ENCODE measurements at regions not wholly inside any gene's neighbourhood (a gene's known extent, or its start where the extent isn't known, plus 50 kb on each side); places are given as distances from the start of the nearest gene placed in this dataset.

- Histone ChIP-seq H3K4me3 (no peak overlapping the region), H3K9me3 (ENCODE audit: low read depth, low read length) (no peaks in the 10 kb centered on the region), H3K9ac (ENCODE audit: insufficient read length) (no peak overlapping the region), H3K27ac (no peak overlapping the region), H3K36me3 (ENCODE audit: insufficient read depth, low read length) (no peaks in the 10 kb centered on the region)
- no peak for TF ChIP-seq EZH2 (IDR thresholded peaks at IDR 0.05)
- TF ChIP-seq POLR2AphosphoS5 (IDR thresholded peaks at IDR 0.05; ENCODE audit: borderline replicate concordance, low read depth, low read length) = no peak
- no peak for TF ChIP-seq FOXP2 (optimal IDR thresholded peaks at IDR 0.05; ENCODE audit: control extremely low read depth, extremely low read length, insufficient read depth)
- no peak for DNase-seq (ENCODE audit: low read depth, low spot score)
Measured at GRCh38 chr2:38154395-38154794, 78.4 kb upstream of the CYP1B1 start.

GRCh38 chr2:38153476-38154135, 77.7 kb upstream of the CYP1B1 start:
- H3K27ac ChIP-seq = no peak overlapping the region
- DNase-seq (ENCODE audit: low read depth, low spot score) = no peak
- no peak overlapping the region for H3K9ac ChIP-seq (ENCODE audit: insufficient read length)
- no peak for TF ChIP-seq EZH2 (IDR thresholded peaks at IDR 0.05)
- no peak for TF ChIP-seq FOXP2 (optimal IDR thresholded peaks at IDR 0.05; ENCODE audit: control extremely low read depth, extremely low read length, insufficient read depth)
- no peaks in the 10 kb centered on the region for H3K36me3 ChIP-seq (ENCODE audit: insufficient read depth, low read length)
- H3K4me3 ChIP-seq = no peak overlapping the region
- no peaks in the 10 kb centered on the region for H3K9me3 ChIP-seq (ENCODE audit: low read depth, low read length)

GRCh38 chr2:38152913-38153312, 77.0 kb upstream of the CYP1B1 start:
- TF ChIP-seq POLR2AphosphoS5 (IDR thresholded peaks at IDR 0.05; ENCODE audit: borderline replicate concordance, low read depth, low read length) (no peak), FOXP2 (optimal IDR thresholded peaks at IDR 0.05; ENCODE audit: control extremely low read depth, extremely low read length, insufficient read depth) (no peak), EZH2 (IDR thresholded peaks at IDR 0.05) (no peak)
- Histone ChIP-seq H3K9me3 (ENCODE audit: low read depth, low read length) (no peaks in the 10 kb centered on the region), H3K9ac (ENCODE audit: insufficient read length) (no peak overlapping the region), H3K36me3 (ENCODE audit: insufficient read depth, low read length) (no peaks in the 10 kb centered on the region), H3K27ac (no peak overlapping the region), H3K4me3 (no peak overlapping the region)
- no peak for DNase-seq (ENCODE audit: low read depth, low spot score)

GRCh38 chr2:38152035-38152434, 76.1 kb upstream of the CYP1B1 start:
- Histone ChIP-seq H3K36me3 (ENCODE audit: insufficient read depth, low read length) (no peaks in the 10 kb centered on the region), H3K27ac (no peak overlapping the region), H3K9ac (ENCODE audit: insufficient read length) (no peak overlapping the region), H3K4me3 (no peak overlapping the region), H3K9me3 (ENCODE audit: low read depth, low read length) (no peaks in the 10 kb centered on the region)
- DNase-seq (ENCODE audit: low read depth, low spot score) = no peak
- TF ChIP-seq FOXP2 (optimal IDR thresholded peaks at IDR 0.05; ENCODE audit: control extremely low read depth, extremely low read length, insufficient read depth) (no peak), EZH2 (IDR thresholded peaks at IDR 0.05) (no peak), POLR2AphosphoS5 (IDR thresholded peaks at IDR 0.05; ENCODE audit: borderline replicate concordance, low read depth, low read length) (no peak)

- H3K27ac ChIP-seq = no peak overlapping the region
- TF ChIP-seq FOXP2 (optimal IDR thresholded peaks at IDR 0.05; ENCODE audit: control extremely low read depth, extremely low read length, insufficient read depth) = no peak
- no peak for TF ChIP-seq EZH2 (IDR thresholded peaks at IDR 0.05)
- TF ChIP-seq POLR2AphosphoS5 (IDR thresholded peaks at IDR 0.05; ENCODE audit: borderline replicate concordance, low read depth, low read length) = no peak
- DNase-seq (ENCODE audit: low read depth, low spot score) = no peak
- no peak overlapping the region for H3K9ac ChIP-seq (ENCODE audit: insufficient read length)
- H3K9me3 ChIP-seq (ENCODE audit: low read depth, low read length) = no peaks in the 10 kb centered on the region
- no peak overlapping the region for H3K4me3 ChIP-seq
- no peaks in the 10 kb centered on the region for H3K36me3 ChIP-seq (ENCODE audit: insufficient read depth, low read length)
Measured at GRCh38 chr2:38149531-38149930, 73.6 kb upstream of the CYP1B1 start.

DNA sequence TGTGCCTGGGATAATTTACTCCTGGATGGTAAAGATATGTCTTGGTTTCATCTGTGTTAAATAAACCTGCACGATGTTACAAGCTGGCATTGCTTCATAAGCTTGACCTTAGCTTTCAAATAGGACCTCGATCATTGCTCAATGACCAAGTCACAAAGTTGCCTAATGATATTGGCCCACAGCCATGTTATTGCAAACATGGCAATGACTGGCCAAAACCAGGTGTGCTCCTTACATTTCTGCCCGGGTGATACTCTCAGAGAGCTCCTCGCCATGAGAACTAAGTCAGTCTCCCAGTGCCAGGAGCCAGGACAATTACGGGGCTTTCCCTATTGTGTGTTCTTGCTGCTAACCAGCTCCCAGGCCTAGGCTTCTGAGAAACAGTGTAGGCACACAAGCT, 72.5 kb upstream of the CYP1B1 start:
- DNase-seq (ENCODE audit: low read depth, low spot score) = no peak
- H3K27ac ChIP-seq = no peak overlapping the region
- no peak for TF ChIP-seq EZH2 (IDR thresholded peaks at IDR 0.05)
- no peak for TF ChIP-seq POLR2AphosphoS5 (IDR thresholded peaks at IDR 0.05; ENCODE audit: borderline replicate concordance, low read depth, low read length)
- TF ChIP-seq FOXP2 (optimal IDR thresholded peaks at IDR 0.05; ENCODE audit: control extremely low read depth, extremely low read length, insufficient read depth) = no peak

DNA sequence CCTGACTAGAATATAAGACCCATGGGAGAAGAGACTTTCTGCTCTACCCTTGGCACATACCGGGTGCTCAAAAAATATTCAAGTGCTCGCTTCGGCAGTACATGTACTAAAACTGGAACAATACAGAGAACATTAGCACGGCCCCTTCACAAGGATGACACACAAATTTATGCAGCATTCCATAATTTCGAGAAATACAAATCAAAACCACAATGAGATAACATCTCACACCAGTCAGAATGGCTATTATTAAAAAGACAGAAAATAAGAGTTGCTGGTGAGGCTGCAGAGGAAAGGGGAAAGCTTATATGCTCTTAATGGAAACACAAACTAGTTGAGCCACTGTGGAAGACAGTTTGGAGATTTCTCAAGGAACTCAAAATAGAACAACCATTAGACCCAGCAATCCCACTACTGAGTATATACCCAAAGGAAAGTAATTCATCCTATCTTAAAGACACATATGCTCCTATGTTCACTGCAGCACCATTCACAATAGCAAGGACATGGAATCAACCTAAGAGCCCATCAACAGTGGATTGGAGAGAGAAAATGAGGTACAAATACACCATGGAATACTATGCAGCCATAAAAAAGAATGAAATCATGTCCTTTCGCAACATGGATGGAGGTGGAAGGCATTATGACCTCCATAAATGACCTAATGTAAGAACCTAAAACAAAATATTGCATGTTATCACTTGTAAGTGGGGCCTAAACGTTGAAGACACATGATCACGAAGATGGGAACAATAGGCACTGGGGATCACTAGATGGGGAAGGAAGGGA, 71.6 kb upstream of the CYP1B1 start:
- Histone ChIP-seq H3K9ac (ENCODE audit: insufficient read length) (no peak overlapping the region), H3K9me3 (ENCODE audit: low read depth, low read length) (no peaks in the 10 kb centered on the region), H3K27ac (no peak overlapping the region), H3K36me3 (ENCODE audit: insufficient read depth, low read length) (no peaks in the 10 kb centered on the region), H3K4me3 (no peak overlapping the region)
- no peak for DNase-seq (ENCODE audit: low read depth, low spot score)
- no peak for TF ChIP-seq POLR2AphosphoS5 (IDR thresholded peaks at IDR 0.05; ENCODE audit: borderline replicate concordance, low read depth, low read length)
- TF ChIP-seq EZH2 (IDR thresholded peaks at IDR 0.05) = no peak
- no peak for TF ChIP-seq FOXP2 (optimal IDR thresholded peaks at IDR 0.05; ENCODE audit: control extremely low read depth, extremely low read length, insufficient read depth)

More for the DNA sequence above, 72.5 kb upstream of the CYP1B1 start:
- Histone ChIP-seq H3K9ac (ENCODE audit: insufficient read length) (no peak overlapping the region), H3K9me3 (ENCODE audit: low read depth, low read length) (no peaks in the 10 kb centered on the region), H3K4me3 (no peak overlapping the region), H3K36me3 (ENCODE audit: insufficient read depth, low read length) (no peaks in the 10 kb centered on the region)

- no peak for DNase-seq (ENCODE audit: low read depth, low spot score)
Measured at GRCh38 chr2:38146907-38147307, 71.0 kb upstream of the CYP1B1 start.

More at GRCh38 chr2:38146907-38147307, 71.0 kb upstream of the CYP1B1 start:
- no peak for TF ChIP-seq FOXP2 (optimal IDR thresholded peaks at IDR 0.05; ENCODE audit: control extremely low read depth, extremely low read length, insufficient read depth)
- TF ChIP-seq POLR2AphosphoS5 (IDR thresholded peaks at IDR 0.05; ENCODE audit: borderline replicate concordance, low read depth, low read length) = no peak
- no peak for TF ChIP-seq EZH2 (IDR thresholded peaks at IDR 0.05)
- Histone ChIP-seq H3K9me3 (ENCODE audit: low read depth, low read length) (no peaks in the 10 kb centered on the region), H3K9ac (ENCODE audit: insufficient read length) (no peak overlapping the region), H3K4me3 (no peak overlapping the region), H3K36me3 (ENCODE audit: insufficient read depth, low read length) (no peaks in the 10 kb centered on the region), H3K27ac (no peak overlapping the region)

Data from SK-N-MC (cell line).